ENCODE measurements at regions not wholly inside any gene's neighbourhood (a gene's known extent, or its start where the extent isn't known, plus 50 kb on each side); places are given as distances from the start of the nearest gene placed in this dataset.

DNA sequence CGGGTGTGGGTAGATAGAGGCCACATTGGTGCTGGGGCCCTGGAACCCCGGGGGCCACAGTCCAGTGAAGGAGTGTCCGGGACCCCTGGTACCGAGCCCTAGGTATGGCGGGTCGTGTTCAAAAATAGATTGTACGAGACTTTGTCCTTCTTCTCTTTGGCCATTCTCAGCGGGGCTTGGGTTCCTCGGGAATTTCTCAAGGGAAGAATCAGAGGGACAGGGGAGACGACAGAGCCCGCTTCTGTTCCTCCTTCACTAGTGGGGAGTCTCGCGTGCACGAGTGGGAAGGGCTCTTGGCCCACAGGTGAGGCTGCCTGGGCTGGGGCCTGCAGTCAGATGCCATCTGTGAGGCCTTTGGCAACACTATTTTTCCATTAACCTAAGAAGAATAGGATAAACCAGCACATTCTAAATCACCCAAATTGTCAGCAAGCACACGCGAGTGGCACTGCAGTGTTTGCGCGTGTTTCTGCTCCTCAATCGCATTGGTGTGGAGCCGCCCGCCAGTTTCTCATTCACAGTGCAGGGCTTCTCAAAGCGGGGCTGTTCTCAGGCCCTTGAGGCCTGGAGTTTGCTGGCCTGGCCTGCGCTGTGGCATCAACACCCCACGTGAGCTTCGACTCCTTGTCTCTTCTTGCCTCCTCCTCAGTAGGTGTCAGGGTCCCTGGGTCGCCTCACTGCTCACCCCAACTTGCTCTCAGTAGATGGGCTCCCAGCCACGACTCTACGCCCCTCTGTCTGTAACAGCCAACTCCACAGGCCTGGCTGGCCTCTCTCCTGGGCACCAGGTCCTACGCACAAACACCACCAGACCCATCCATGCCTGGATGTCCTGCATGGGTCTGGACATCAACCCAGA lies 187.6 kb upstream of the SHH start:
- H3K27me3 Mint-ChIP-seq (ENCODE audit: low read depth) = peaks cover 38% of the 10 kb centered on the region
- no peak overlapping the region for H3K27ac Mint-ChIP-seq
- intact Hi-C loops (cut with micrococcal nuclease) = loop anchor here (5.0 kb wide), 2 partner anchors 97 to 793 kb away; no protein-coding TSS in a partner anchor
- H3K9me3 Mint-ChIP-seq = no peaks in the 10 kb centered on the region
- peaks cover 38% of the 10 kb centered on the region for H3K4me1 Mint-ChIP-seq (ENCODE audit: low read depth)
- no peaks in the 10 kb centered on the region for H3K36me3 Mint-ChIP-seq (ENCODE audit: low read depth)
- no peak overlapping the region for H3K4me3 Mint-ChIP-seq
- DNase-seq = no peak
- CTCF ChIA-PET = no interaction called here

DNA sequence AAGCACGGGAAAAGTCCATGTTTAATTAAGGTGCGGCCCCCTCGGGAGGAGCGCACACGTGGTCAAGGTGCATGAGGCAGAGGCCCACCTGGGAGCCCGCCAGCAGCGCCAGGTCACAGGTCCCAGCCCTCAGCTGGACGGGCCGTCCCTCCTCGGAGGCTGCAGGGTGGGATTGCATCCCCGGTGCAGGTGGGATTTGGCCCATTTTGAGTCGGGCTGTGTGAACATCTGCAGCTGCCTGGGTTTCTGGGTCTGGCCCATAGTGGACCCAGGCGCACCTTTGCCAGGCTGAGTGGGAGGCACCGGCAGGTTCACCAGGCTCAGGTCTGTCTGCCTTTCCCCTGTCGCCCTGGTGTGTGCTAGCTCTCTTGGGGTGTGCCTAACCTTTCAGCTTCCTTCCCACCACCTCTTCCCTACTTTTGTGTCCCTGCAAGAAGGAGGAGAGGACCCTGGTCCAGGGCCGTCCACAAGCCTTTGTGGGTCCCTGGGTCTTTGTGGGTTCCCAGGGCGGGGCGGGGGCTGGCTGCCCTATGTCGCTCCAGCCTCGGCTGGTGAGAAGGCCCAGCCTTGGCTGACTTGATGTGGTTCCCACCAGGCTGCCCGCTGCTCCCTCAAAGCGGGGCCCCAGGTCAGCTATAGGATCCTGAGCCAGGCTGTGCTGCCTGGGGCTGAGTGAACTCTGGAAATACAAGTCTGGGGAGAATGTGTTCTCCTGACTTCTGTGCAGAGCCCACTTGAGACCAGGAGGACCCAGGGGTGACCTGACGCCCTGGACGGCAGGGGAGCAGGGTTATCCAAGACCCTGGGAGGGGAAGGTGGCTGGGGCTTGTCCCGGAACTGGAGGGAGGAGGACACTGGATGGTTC lies 186.7 kb upstream of the SHH start:
- Mint-ChIP-seq H3K27ac (no peak overlapping the region), H3K36me3 (ENCODE audit: low read depth) (no peaks in the 10 kb centered on the region), H3K27me3 (ENCODE audit: low read depth) (peaks cover 46% of the 10 kb centered on the region), H3K4me3 (no peak overlapping the region), H3K4me1 (ENCODE audit: low read depth) (peaks cover 46% of the 10 kb centered on the region), H3K9me3 (no peaks in the 10 kb centered on the region)
- CTCF ChIA-PET = interaction anchor here (1.7 kb wide), 1 partner anchor 36 kb away, joined by 5 read pairs; no protein-coding TSS in a partner anchor
- no peak for DNase-seq
- intact Hi-C loops (cut with micrococcal nuclease) = loop anchor here (1.0 to 5.0 kb wide), 4 partner anchors 15 to 792 kb away; no protein-coding TSS in a partner anchor

DNA sequence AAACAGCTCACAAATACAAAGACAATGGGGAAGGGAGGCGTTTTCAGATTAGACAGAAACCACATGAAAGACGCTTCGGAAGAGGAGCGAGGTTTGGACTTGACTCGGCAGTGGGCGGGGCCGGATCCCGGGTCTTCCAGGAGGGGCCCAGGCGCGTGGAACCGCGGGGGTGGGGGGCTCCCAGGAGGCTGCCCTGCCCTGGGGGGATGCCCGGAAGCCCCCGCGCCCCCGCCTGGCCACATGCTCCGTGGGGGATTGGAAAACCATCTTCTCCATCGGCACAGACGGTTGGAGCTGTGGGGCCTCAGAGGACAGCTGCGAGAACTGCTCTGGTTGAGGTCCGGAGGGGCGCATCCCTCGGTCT lies 186.0 kb upstream of the SHH start:
- Mint-ChIP-seq H3K4me1 (ENCODE audit: low read depth) (peaks cover 50% of the 10 kb centered on the region), H3K27ac (no peak overlapping the region), H3K9me3 (no peaks in the 10 kb centered on the region), H3K4me3 (no peak overlapping the region), H3K27me3 (ENCODE audit: low read depth) (peaks cover 44% of the 10 kb centered on the region), H3K36me3 (ENCODE audit: low read depth) (no peaks in the 10 kb centered on the region)
- intact Hi-C loops (cut with micrococcal nuclease) = loop anchor here (1.0 to 5.0 kb wide), 4 partner anchors 16 to 791 kb away; no protein-coding TSS in a partner anchor
- DNase-seq = peak; percentile 74
- CTCF ChIA-PET = interaction anchor here (1.7 kb wide), 1 partner anchor 36 kb away, joined by 5 read pairs; no protein-coding TSS in a partner anchor

DNA sequence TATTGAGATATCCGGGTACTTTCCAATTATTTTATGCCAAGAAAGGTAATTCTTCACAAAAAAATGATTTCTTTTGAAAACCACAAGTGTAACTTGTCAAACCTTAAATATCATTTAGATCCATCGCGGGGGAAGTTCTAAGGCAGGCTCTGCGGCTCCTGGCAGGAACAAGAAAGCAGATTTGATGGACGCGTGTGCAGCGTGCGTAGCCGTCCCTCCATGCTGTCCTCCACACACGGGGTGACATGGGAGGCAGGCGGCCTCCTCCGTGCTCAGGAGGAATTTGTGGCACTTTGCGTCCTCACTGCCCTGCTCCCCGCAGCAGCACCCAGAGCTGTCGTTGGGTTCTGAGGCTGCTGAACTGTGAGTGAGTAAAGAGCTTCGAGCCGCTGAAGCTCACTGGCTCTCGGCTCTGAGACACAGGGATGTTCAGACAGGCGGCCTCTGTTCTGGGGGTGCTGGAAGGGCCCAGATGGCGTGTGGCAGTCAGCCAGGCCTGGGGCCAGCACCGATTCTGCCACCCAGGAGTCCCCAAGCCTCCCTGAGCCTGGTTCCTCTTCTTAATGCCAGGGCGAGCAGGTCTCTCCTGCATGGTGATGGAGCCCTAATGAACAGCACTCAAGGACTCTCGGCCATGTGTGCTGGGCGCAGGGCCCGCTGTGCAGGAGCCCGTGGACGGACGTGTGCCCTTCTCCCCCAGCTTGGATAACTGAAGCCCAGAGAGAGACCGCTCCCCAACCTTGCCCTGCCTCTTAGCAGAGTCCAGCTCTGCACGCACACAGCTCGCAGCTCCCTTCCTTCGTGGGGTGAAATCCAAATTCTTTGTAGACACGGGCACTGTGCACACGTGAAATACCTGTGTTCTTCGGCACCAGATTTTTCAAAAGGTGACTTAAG lies 185.4 kb upstream of the SHH start:
- Mint-ChIP-seq H3K27me3 (ENCODE audit: low read depth) (peaks cover 44% of the 10 kb centered on the region), H3K4me1 (ENCODE audit: low read depth) (peaks cover 50% of the 10 kb centered on the region), H3K36me3 (ENCODE audit: low read depth) (no peaks in the 10 kb centered on the region), H3K27ac (no peak overlapping the region), H3K9me3 (no peaks in the 10 kb centered on the region), H3K4me3 (no peak overlapping the region)
- CTCF ChIA-PET = interaction anchor here (1.7 kb wide), 1 partner anchor 35 kb away, joined by 5 read pairs; no protein-coding TSS in a partner anchor
- peak; percentile 45 for DNase-seq
- intact Hi-C loops (cut with micrococcal nuclease) = loop anchor here (1.0 to 5.0 kb wide), 4 partner anchors 17 to 790 kb away; no protein-coding TSS in a partner anchor

DNA sequence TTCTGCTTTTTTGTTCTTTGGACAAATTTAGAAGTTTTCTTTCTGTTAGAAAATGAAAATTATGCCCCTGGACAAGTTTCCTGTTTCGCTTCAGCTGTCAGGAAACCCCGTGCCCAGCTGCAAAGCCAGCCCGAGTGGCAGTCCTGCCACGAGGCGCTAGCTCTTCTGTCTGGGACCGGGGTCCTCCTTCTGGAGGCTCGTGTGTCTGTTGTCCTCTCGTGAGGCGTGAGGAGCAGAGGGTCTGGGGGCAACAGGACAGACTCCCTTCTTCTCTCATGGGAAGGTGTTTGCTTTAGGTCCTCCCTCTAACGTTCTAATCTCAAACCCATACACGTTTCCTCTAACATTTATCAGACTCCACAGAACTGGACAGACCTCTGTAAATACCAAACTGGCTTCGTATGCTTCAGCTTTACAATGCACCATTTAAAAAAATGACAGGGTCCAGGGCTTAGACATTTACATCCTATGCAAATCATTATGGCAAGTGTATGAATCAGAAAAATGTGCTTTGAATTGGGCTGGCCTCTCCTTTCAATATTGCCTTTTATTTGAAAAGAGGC lies 184.5 kb upstream of the SHH start:
- Mint-ChIP-seq H3K9me3 (no peaks in the 10 kb centered on the region), H3K27ac (no peak overlapping the region), H3K4me3 (no peak overlapping the region), H3K27me3 (ENCODE audit: low read depth) (peaks cover 40% of the 10 kb centered on the region), H3K4me1 (ENCODE audit: low read depth) (peaks cover 53% of the 10 kb centered on the region), H3K36me3 (ENCODE audit: low read depth) (no peaks in the 10 kb centered on the region)
- intact Hi-C loops (cut with micrococcal nuclease) = loop anchor here (5.0 kb wide), 2 partner anchors 101 to 789 kb away; no protein-coding TSS in a partner anchor
- no peak for DNase-seq
- CTCF ChIA-PET = no interaction called here

DNA sequence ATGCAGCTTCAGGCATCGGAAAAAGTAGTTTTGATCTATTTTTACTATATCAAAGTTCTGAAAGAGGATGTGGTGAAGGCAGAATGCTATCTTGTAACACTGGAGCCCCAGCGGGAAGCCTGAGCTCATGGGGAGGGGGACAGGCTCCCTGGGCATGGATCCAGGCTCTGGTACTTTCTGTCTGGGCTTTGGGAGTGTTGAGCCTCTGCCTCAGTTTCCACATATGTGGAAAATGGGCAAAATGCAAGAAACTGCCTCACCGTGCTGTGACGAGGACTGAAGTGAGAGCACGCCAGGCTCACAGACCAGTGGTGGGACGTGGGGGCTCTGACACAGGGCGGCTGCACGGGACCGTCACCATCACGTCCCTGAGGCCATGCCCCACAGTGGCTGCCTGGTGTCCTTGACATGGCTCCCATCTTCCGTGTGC lies 182.9 kb upstream of the SHH start:
- peaks cover 1% of the 10 kb centered on the region for H3K9me3 Mint-ChIP-seq
- peak; percentile 30 for DNase-seq
- no peak overlapping the region for H3K27ac Mint-ChIP-seq
- CTCF ChIA-PET = no interaction called here
- no peaks in the 10 kb centered on the region for H3K36me3 Mint-ChIP-seq (ENCODE audit: low read depth)
- no peak overlapping the region for H3K4me3 Mint-ChIP-seq
- peaks cover 53% of the 10 kb centered on the region for H3K4me1 Mint-ChIP-seq (ENCODE audit: low read depth)
- intact Hi-C loops (cut with micrococcal nuclease) = loop anchor here (5.0 kb wide), 2 partner anchors 102 to 788 kb away; no protein-coding TSS in a partner anchor
- H3K27me3 Mint-ChIP-seq (ENCODE audit: low read depth) = peaks cover 30% of the 10 kb centered on the region

DNA sequence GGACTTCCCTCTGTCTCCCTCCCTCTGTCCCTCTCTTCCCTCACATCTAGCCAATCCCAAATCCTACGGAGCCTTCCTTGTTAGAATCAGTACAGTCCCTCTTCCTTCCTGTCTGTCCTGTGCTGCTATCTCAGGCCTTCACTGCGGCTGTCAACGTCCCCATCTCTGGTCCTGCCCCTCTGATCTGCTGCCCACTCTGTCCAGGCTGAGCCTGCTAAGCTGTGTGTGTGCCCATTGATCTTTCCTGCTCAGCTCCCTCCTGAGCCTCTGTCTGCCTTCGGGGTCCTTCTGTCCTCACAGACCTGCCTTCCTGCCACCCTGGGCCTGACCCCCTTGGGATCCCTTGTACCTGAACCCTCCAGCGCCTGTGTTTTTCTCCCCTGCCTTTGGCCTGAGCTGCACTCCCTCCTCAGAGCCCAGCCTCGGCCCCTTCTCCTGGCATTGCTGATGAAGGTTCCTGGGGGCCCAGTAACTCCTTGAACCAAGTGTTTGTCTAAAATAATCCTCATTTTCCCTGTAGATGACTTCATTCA lies 182.1 kb upstream of the SHH start:
- intact Hi-C loops (cut with micrococcal nuclease) = no loop called here
- CTCF ChIA-PET = no interaction called here
- Mint-ChIP-seq H3K9me3 (peaks cover 1% of the 10 kb centered on the region), H3K4me1 (ENCODE audit: low read depth) (peaks cover 55% of the 10 kb centered on the region), H3K36me3 (ENCODE audit: low read depth) (no peaks in the 10 kb centered on the region), H3K27ac (no peak overlapping the region), H3K27me3 (ENCODE audit: low read depth) (peaks cover 29% of the 10 kb centered on the region), H3K4me3 (no peak overlapping the region)
- no peak for DNase-seq

DNA sequence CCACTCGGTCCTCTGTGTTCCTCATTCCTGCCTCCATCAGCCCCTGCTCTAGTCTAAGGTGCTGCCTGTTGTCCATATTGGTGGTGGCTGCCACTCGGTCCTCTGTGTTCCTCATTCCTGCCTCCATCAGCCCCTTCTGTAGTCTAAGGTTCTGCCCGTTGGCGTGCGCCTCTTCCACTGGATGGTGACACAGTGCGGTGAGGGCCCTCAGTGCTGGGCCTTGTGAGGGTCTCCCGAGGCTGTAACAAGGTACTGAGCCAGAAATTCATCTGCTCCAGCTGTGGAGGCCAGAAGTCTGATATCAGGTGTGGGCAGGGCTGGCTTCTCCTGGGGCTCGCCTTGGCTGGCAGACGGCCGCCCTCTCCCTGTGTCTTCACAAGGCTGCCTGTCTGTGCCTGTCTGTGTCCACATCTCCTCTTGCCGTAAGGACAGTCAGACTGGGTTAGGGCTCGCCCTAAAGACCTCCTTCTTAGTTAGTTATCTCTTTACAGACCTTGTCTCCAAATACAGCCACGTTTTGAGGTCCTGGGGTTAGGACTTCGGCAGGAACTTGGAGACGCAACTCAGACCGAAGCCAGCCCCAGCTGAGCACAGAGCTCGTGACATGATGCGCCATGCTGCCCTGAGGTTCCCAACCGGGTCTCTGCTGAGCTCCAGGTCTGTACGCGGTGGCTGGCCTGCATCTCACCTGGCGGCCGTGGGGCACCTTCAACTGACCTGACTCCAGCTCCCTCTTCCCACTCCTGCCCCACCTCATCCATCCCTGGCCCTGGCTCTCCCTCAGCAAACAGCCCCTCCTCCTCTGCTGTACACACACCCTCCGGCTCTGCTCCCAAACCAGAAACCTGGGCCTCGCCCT lies 181.4 kb upstream of the SHH start:
- Mint-ChIP-seq H3K36me3 (ENCODE audit: low read depth) (no peaks in the 10 kb centered on the region), H3K4me1 (ENCODE audit: low read depth) (peaks cover 59% of the 10 kb centered on the region), H3K9me3 (peaks cover 1% of the 10 kb centered on the region), H3K27me3 (ENCODE audit: low read depth) (peaks cover 28% of the 10 kb centered on the region), H3K27ac (no peak overlapping the region), H3K4me3 (no peak overlapping the region)
- DNase-seq = no peak
- intact Hi-C loops (cut with micrococcal nuclease) = no loop called here
- CTCF ChIA-PET = no interaction called here

DNA sequence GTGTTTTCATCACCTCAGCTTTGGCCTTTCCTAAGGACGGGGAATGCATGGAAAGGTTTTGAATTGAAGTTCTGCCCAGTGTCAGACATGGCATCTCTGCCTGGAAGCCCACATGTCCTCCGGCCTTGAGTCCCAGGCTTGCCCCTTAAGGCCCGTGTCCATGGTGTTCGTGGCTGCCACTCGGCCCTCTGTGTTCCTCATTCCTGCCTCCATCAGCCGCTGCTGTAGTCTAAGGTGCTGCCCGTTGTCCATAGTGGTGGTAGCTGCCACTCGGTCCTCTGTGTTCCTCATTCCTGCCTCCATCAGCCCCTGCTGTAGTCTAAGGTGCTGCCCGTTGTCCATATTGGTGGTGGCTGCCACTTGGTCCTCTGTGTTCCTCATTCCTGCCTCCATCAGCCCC lies 180.7 kb upstream of the SHH start:
- H3K4me1 Mint-ChIP-seq (ENCODE audit: low read depth) = peaks cover 57% of the 10 kb centered on the region
- H3K9me3 Mint-ChIP-seq = peaks cover 1% of the 10 kb centered on the region
- no peak for DNase-seq
- CTCF ChIA-PET = no interaction called here
- H3K36me3 Mint-ChIP-seq (ENCODE audit: low read depth) = no peaks in the 10 kb centered on the region
- H3K27me3 Mint-ChIP-seq (ENCODE audit: low read depth) = peaks cover 28% of the 10 kb centered on the region
- no peak overlapping the region for H3K27ac Mint-ChIP-seq
- intact Hi-C loops (cut with micrococcal nuclease) = no loop called here
- no peak overlapping the region for H3K4me3 Mint-ChIP-seq

DNA sequence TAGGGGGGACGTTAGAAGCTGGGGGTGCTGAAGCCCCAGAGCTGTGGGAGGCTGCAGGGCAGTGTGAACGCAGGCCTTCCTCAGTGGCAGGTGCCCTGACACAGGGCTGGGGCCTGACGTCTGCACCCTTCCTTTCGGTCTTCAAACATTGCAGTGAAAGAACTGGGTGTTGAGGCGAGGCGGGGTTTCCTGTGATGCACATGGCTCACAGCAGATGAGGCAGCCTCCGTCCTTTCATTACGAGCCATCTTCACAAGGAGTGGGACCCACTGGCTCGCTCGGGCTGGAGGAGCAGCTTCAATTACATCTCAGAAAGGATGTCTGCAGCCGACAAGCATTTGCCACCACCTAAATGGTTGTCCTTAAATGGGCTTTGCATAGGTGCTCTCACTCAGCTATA lies 180.3 kb upstream of the SHH start:
- CTCF ChIA-PET = no interaction called here
- H3K27me3 Mint-ChIP-seq (ENCODE audit: low read depth) = peaks cover 28% of the 10 kb centered on the region
- peaks cover 54% of the 10 kb centered on the region for H3K4me1 Mint-ChIP-seq (ENCODE audit: low read depth)
- intact Hi-C loops (cut with micrococcal nuclease) = no loop called here
- peaks cover 1% of the 10 kb centered on the region for H3K9me3 Mint-ChIP-seq
- H3K27ac Mint-ChIP-seq = no peak overlapping the region
- H3K36me3 Mint-ChIP-seq (ENCODE audit: low read depth) = no peaks in the 10 kb centered on the region
- H3K4me3 Mint-ChIP-seq = no peak overlapping the region
- DNase-seq = peak; percentile 39

DNA sequence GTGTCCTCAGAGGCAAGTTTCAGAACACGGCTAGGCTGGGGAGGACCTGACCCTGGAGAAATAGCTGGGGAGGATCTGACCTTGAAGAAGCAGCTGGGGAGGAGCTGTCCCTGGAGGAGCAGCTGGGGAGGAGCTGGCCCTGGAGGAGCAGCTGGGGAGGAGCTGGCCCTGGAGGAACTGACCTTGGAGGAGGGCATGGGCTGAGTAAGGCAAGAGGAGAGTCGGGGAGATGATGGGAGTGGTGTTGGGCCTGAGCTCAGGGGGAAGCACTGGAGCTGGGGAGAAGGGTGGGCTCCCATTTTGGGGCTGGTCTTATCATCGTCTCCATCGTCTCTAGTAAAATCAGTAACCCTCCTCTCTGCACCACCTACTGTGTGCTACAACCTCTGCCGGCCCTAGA lies 179.8 kb upstream of the SHH start:
- DNase-seq = no peak
- H3K36me3 Mint-ChIP-seq (ENCODE audit: low read depth) = no peaks in the 10 kb centered on the region
- CTCF ChIA-PET = no interaction called here

More for the DNA sequence above, 179.8 kb upstream of the SHH start:
- Mint-ChIP-seq H3K4me3 (no peak overlapping the region), H3K4me1 (ENCODE audit: low read depth) (peaks cover 50% of the 10 kb centered on the region), H3K27ac (no peak overlapping the region), H3K9me3 (peaks cover 1% of the 10 kb centered on the region), H3K27me3 (ENCODE audit: low read depth) (peaks cover 24% of the 10 kb centered on the region)
- intact Hi-C loops (cut with micrococcal nuclease) = no loop called here

All from activated naive CD4-positive, alpha-beta T cell treated with anti-CD3 and anti-CD28 coated beads for 36 hours (primary cell).